ENCODE measurements at regions not wholly inside any gene's neighbourhood (a gene's known extent, or its start where the extent isn't known, plus 50 kb on each side); places are given as distances from the start of the nearest gene placed in this dataset.

- CTCF ChIA-PET, result no interaction called here
- peaks cover 17% of the 10 kb centered on the region for H3K27me3 Mint-ChIP-seq
- no peaks in the 10 kb centered on the region for H3K9me3 Mint-ChIP-seq
- H3K27me3 ChIP-seq (ENCODE audit: control insufficient read depth in 1 of 2, insufficient read depth in 2 of 2, low read length in 2 of 2), result peaks cover 0 to 2% of the 10 kb centered on the region in 2 experiments
- no peak overlapping the region for H3K27ac Mint-ChIP-seq
- intact Hi-C loops (cut with DNase I, micrococcal nuclease), result no loop called here
- ATAC-seq (ENCODE audit: poor library complexity), result no peak
- TF ChIP-seq, protein P1, sequence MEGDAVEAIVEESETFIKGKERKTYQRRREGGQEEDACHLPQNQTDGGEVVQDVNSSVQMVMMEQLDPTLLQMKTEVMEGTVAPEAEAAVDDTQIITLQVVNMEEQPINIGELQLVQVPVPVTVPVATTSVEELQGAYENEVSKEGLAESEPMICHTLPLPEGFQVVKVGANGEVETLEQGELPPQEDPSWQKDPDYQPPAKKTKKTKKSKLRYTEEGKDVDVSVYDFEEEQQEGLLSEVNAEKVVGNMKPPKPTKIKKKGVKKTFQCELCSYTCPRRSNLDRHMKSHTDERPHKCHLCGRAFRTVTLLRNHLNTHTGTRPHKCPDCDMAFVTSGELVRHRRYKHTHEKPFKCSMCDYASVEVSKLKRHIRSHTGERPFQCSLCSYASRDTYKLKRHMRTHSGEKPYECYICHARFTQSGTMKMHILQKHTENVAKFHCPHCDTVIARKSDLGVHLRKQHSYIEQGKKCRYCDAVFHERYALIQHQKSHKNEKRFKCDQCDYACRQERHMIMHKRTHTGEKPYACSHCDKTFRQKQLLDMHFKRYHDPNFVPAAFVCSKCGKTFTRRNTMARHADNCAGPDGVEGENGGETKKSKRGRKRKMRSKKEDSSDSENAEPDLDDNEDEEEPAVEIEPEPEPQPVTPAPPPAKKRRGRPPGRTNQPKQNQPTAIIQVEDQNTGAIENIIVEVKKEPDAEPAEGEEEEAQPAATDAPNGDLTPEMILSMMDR (IDR thresholded peaks at IDR 0.05), result no peak
- peaks cover 0 to 3% of the 10 kb centered on the region in 2 experiments for H3K9me3 ChIP-seq (ENCODE audit: control insufficient read depth in 1 of 2, insufficient read depth in 1 of 2, low read length in 2 of 2)
- H3K4me1 Mint-ChIP-seq (ENCODE audit: low read depth), result no peaks in the 10 kb centered on the region
- no peaks in the 10 kb centered on the region for H3K4me1 ChIP-seq (ENCODE audit: insufficient read depth, low read length)
- no peak overlapping the region for H3K4me3 ChIP-seq (ENCODE audit: low read length)
- no peaks in the 10 kb centered on the region for H3K36me3 Mint-ChIP-seq (ENCODE audit: low read depth)
- H3K27ac ChIP-seq (ENCODE audit: low read depth in 1 of 2, low read length in 2 of 2), result no peak overlapping the region
- POLR2A ChIA-PET, result no interaction called here
- DNase-seq, result no peak
- H3K4me3 Mint-ChIP-seq, result no peak overlapping the region
- H3K36me3 ChIP-seq (ENCODE audit: insufficient read depth, low read length), result no peaks in the 10 kb centered on the region
These were observed 54.2 kb upstream of the PTHLH start for GRCh38 chr12:28026701-28027100.

DNA sequence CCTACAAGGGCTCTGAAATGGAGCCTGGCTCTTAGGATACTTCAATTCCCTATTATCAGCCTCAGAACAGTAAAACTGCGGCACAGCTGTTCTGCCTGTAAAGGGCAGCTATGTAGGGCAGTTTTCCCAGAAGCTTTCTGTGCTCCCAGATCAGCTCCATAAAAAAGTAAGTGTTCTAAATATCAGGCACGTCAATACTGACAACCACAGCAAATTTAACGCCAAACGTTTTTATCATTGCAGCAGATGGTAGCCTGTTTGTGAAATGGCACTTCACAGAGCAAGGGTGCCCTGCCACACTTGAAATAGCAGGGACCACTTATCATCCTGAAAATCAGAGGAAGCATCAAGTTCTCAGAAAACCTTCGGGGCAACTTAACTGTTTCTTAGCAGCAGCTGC lies 54.8 kb upstream of the PTHLH start:
- no peak for DNase-seq
- Mint-ChIP-seq H3K27me3 (peaks cover 17% of the 10 kb centered on the region), H3K4me1 (ENCODE audit: low read depth) (no peaks in the 10 kb centered on the region), H3K27ac (no peak overlapping the region), H3K36me3 (ENCODE audit: low read depth) (no peaks in the 10 kb centered on the region), H3K9me3 (no peaks in the 10 kb centered on the region), H3K4me3 (no peak overlapping the region)
- peaks cover 0 to 3% of the 10 kb centered on the region in 2 experiments for H3K9me3 ChIP-seq (ENCODE audit: control insufficient read depth in 1 of 2, insufficient read depth in 1 of 2, low read length in 2 of 2)
- no peak overlapping the region for H3K4me3 ChIP-seq (ENCODE audit: low read length)
- CTCF ChIA-PET, result no interaction called here
- POLR2A ChIA-PET, result no interaction called here
- TF ChIP-seq, protein P1 (IDR thresholded peaks at IDR 0.05), result no peak
- peaks cover 0 to 2% of the 10 kb centered on the region in 2 experiments for H3K27me3 ChIP-seq (ENCODE audit: control insufficient read depth in 1 of 2, insufficient read depth in 2 of 2, low read length in 2 of 2)
- intact Hi-C loops (cut with DNase I, micrococcal nuclease), result no loop called here
- no peaks in the 10 kb centered on the region for H3K4me1 ChIP-seq (ENCODE audit: insufficient read depth, low read length)
- no peaks in the 10 kb centered on the region for H3K36me3 ChIP-seq (ENCODE audit: insufficient read depth, low read length)
- ATAC-seq (ENCODE audit: poor library complexity), result no peak
- H3K27ac ChIP-seq (ENCODE audit: low read depth in 1 of 2, low read length in 2 of 2), result no peak overlapping the region

- intact Hi-C loops (cut with DNase I, micrococcal nuclease), result no loop called here
- POLR2A ChIA-PET, result interaction anchor here (0.6 kb wide), 1 partner anchor 8 kb away, joined by 3 read pairs; no protein-coding TSS in a partner anchor
These were observed 55.6 kb upstream of the PTHLH start for GRCh38 chr12:28027947-28028724.

More at GRCh38 chr12:28027947-28028724, 55.6 kb upstream of the PTHLH start:
- Mint-ChIP-seq H3K27ac (no peak overlapping the region), H3K9me3 (no peaks in the 10 kb centered on the region), H3K36me3 (ENCODE audit: low read depth) (no peaks in the 10 kb centered on the region), H3K4me1 (ENCODE audit: low read depth) (no peaks in the 10 kb centered on the region), H3K4me3 (no peak overlapping the region), H3K27me3 (peaks cover 13% of the 10 kb centered on the region)
- ATAC-seq (ENCODE audit: poor library complexity) (no peak), DNase-seq (no peak)
- Histone ChIP-seq H3K9me3 (ENCODE audit: control insufficient read depth in 1 of 2, insufficient read depth in 1 of 2, low read length in 2 of 2) (peaks cover 0 to 3% of the 10 kb centered on the region in 2 experiments), H3K27ac (ENCODE audit: low read depth in 1 of 2, low read length in 2 of 2) (no peak overlapping the region), H3K4me3 (ENCODE audit: low read length) (no peak overlapping the region), H3K36me3 (ENCODE audit: insufficient read depth, low read length) (no peaks in the 10 kb centered on the region), H3K4me1 (ENCODE audit: insufficient read depth, low read length) (no peaks in the 10 kb centered on the region), H3K27me3 (ENCODE audit: control insufficient read depth in 1 of 2, insufficient read depth in 2 of 2, low read length in 2 of 2) (peaks cover 0 to 2% of the 10 kb centered on the region in 2 experiments)
- TF ChIP-seq, protein P1 (IDR thresholded peaks at IDR 0.05), result no peak
- CTCF ChIA-PET, result no interaction called here

Data from CD4-positive, alpha-beta T cell (primary cell).